CD14-positive monocyte (primary cell): ENCODE measurements at regions not wholly inside any gene's neighbourhood (a gene's known extent, or its start where the extent isn't known, plus 50 kb on each side); places are given as distances from the start of the nearest gene placed in this dataset.

Experiments
- DNase-seq, 3 donors: peaks; one replicate each; pipeline ENCODE4 v3.0.0-alpha.2; 2011 to 2022
- H2AFZ ChIP-seq: 2 replicates; pipeline ENCODE4 v1.6.0; 2012; ENCODE audit warnings: mild to moderate bottlenecking, low read depth, low read length, inconsistent platforms; ENCODE audit not compliant: insufficient read depth, poor library complexity, severe bottlenecking
- H3K27ac ChIP-seq, 2 donors: 1 replicate in 1 of 2; 2 replicates in 1 of 2; pipeline ENCODE4 v1.5.1; 2012 to 2013; ENCODE audit warnings: low read length in 2 of 2, control low read depth in 1 of 2, inconsistent platforms in 1 of 2, low read depth in 1 of 2, mild to moderate bottlenecking in 1 of 2
- H3K27me3 ChIP-seq, 2 donors: one replicate each; pipeline versions ENCODE4 v1.6.0 to v1.6.1; 2011 to 2013; ENCODE audit warnings: low read length in 2 of 2; ENCODE audit not compliant: control insufficient read depth in 2 of 2, insufficient read depth in 2 of 2
- H3K36me3 ChIP-seq, 2 donors: replicated peaks in 1 of 2; 1 replicate in 1 of 2; 2 replicates in 1 of 2; pipeline versions ENCODE4 v1.5.1 to v1.6.1; 2012 to 2013; ENCODE audit warnings: low read length in 2 of 2, control low read depth in 1 of 2, inconsistent platforms in 1 of 2, mild to moderate bottlenecking in 1 of 2; ENCODE audit not compliant: insufficient read depth in 2 of 2, control insufficient read depth in 1 of 2
- H3K4me1 ChIP-seq, 2 donors: 1 replicate in 1 of 2; 2 replicates in 1 of 2; pipeline versions ENCODE4 v1.5.1 to v1.6.1; 2012 to 2013; ENCODE audit warnings: low read length in 2 of 2, control low read depth in 1 of 2, inconsistent platforms in 1 of 2, mild to moderate bottlenecking in 1 of 2, moderate library complexity in 1 of 2; ENCODE audit not compliant: insufficient read depth in 2 of 2, control insufficient read depth in 1 of 2
- H3K4me2 ChIP-seq: replicated peaks from 2 replicates; pipeline ENCODE3; 2012; ENCODE audit warnings: low read length, moderate library complexity, mild to moderate bottlenecking; ENCODE audit not compliant: poor library complexity, severe bottlenecking; ENCODE audit errors: extremely low read depth
- H3K4me3 ChIP-seq, 3 experiments: fragments of 200-600 bp in 1 of 3; sonication (generic) in 1 of 3; replicated peaks in 1 of 3; 1 replicate in 2 of 3; 2 replicates in 1 of 3; pipeline ENCODE4 v1.5.1; 2011 to 2013; ENCODE audit warnings: low read length in 3 of 3, mild to moderate bottlenecking in 3 of 3, control low read depth in 2 of 3, low read depth in 2 of 3, inconsistent platforms in 1 of 3, moderate library complexity in 1 of 3
- H3K79me2 ChIP-seq: 2 replicates; pipeline ENCODE4 v1.6.0; 2012; ENCODE audit warnings: mild to moderate bottlenecking, control low read depth, inconsistent platforms, low read length, moderate library complexity; ENCODE audit not compliant: insufficient read depth
- H3K9ac ChIP-seq: 2 replicates; pipeline ENCODE4 v1.6.0; 2017; ENCODE audit warnings: low read length, mild to moderate bottlenecking; ENCODE audit not compliant: insufficient read depth, poor library complexity, severe bottlenecking
- H3K9me3 ChIP-seq, 2 donors: replicated peaks in 1 of 2; 1 replicate in 1 of 2; 2 replicates in 1 of 2; pipeline versions ENCODE4 v1.5.1 to v1.6.1; 2012 to 2013; ENCODE audit warnings: low read length in 2 of 2, control low read depth in 1 of 2; ENCODE audit not compliant: control insufficient read depth in 1 of 2, insufficient read depth in 1 of 2
- H4K20me1 ChIP-seq: 2 replicates; pipeline ENCODE4 v1.6.0; 2012; ENCODE audit warnings: mild to moderate bottlenecking, low read length, control low read depth, moderate library complexity; ENCODE audit not compliant: insufficient read depth
- H3K27ac Mint-ChIP-seq, 7 donors: one replicate each; pipeline ENCODE4 v1.8.0; 2020; ENCODE audit warnings: mild to moderate bottlenecking in 7 of 7, mixed read lengths in 7 of 7, moderate library complexity in 6 of 7, inconsistent platforms in 2 of 7
- H3K27me3 Mint-ChIP-seq, 3 donors: one replicate each; pipeline ENCODE4 v1.8.0; 2021 to 2022; ENCODE audit warnings: low read depth in 3 of 3, mild to moderate bottlenecking in 3 of 3, mixed read lengths in 3 of 3, moderate library complexity in 3 of 3, inconsistent platforms in 1 of 3
- H3K36me3 Mint-ChIP-seq, 2 donors: one replicate each; pipeline ENCODE4 v1.8.0; 2020; ENCODE audit warnings: mixed read lengths in 2 of 2, inconsistent platforms in 1 of 2, mild to moderate bottlenecking in 1 of 2
- H3K4me1 Mint-ChIP-seq: one replicate; pipeline ENCODE4 v1.8.0; 2020; ENCODE audit warnings: mild to moderate bottlenecking, mixed read lengths
- H3K4me3 Mint-ChIP-seq, 2 donors: one replicate each; pipeline ENCODE4 v1.8.0; 2020; ENCODE audit warnings: mild to moderate bottlenecking in 2 of 2, mixed read lengths in 2 of 2, moderate library complexity in 1 of 2
- H3K9me3 Mint-ChIP-seq, 7 donors: one replicate each; pipeline ENCODE4 v1.8.0; 2020 to 2022; ENCODE audit warnings: mixed read lengths in 7 of 7, mild to moderate bottlenecking in 6 of 7, moderate library complexity in 6 of 7, inconsistent platforms in 2 of 7
- CTCF ChIP-seq: fragments of 200-600 bp; IDR thresholded peaks from one replicate; pipeline ENCODE4 v1.8.0; 2022; ENCODE audit warnings: antibody characterized with exemption, mild to moderate bottlenecking
- WGBS: methylation state at CpG from one replicate; pipeline ENCODE4 v1.1.5; 2013; ENCODE audit warnings: missing lambda C conversion rate; ENCODE audit not compliant: insufficient coverage; 5-methylcytosine and 5-hydroxymethylcytosine counted together
- intact Hi-C, 2 donors: fragments of 100-400 bp; cut with micrococcal nuclease; formaldehyde crosslinking; loops; one replicate each; pipeline versions ENCODE4 v1.15.0 to v1.15.1; 2023

- Histone ChIP-seq H3K79me2 (no peaks in the 10 kb centered on the region), H3K27ac (no peak overlapping the region), H4K20me1 (no peaks in the 10 kb centered on the region), H3K4me3 (no peak overlapping the region), H3K36me3 (no peaks in the 10 kb centered on the region), H2AFZ (no peak overlapping the region), H3K9ac (no peak overlapping the region), H3K9me3 (no peaks in the 10 kb centered on the region), H3K4me1 (no peaks in the 10 kb centered on the region), H3K27me3 (no peaks in the 10 kb centered on the region), H3K4me2 (no peak overlapping the region)
- no peaks in the 10 kb centered on the region for H3K9me3 Mint-ChIP-seq
- H3K27me3 Mint-ChIP-seq: peaks cover 0 to 2% (median 0%) of the 10 kb centered on the region in 3 donors
- intact Hi-C loops: no loop called here
- no peak for TF ChIP-seq CTCF
- no peak for DNase-seq
- peaks cover 12% of the 10 kb centered on the region for H3K4me1 Mint-ChIP-seq
- no peak overlapping the region for H3K27ac Mint-ChIP-seq
- H3K4me3 Mint-ChIP-seq: no peak overlapping the region
- WGBS: 100% methylated on average over 2 of the region's 8 CpGs
- H3K36me3 Mint-ChIP-seq: no peaks in the 10 kb centered on the region
Observed at GRCh38 chr10:3337741-3338140, 165.2 kb upstream of the PITRM1 start.

GRCh38 chr10:3336673-3337293 lies 164.2 kb upstream of the PITRM1 start:
- 76% methylated on average over 5 of the region's 9 CpGs for WGBS
- H3K27ac Mint-ChIP-seq: no peak overlapping the region
- H3K4me1 Mint-ChIP-seq: peaks cover 12% of the 10 kb centered on the region
- H3K79me2 ChIP-seq: no peaks in the 10 kb centered on the region
- H2AFZ ChIP-seq: no peak overlapping the region
- no peak for DNase-seq
- H3K9me3 Mint-ChIP-seq: no peaks in the 10 kb centered on the region
- H3K4me1 ChIP-seq: no peaks in the 10 kb centered on the region
- peaks cover 0 to 2% (median 2%) of the 10 kb centered on the region in 3 donors for H3K27me3 Mint-ChIP-seq
- H3K27me3 ChIP-seq: no peaks in the 10 kb centered on the region
- H3K36me3 Mint-ChIP-seq: no peaks in the 10 kb centered on the region
- no peaks in the 10 kb centered on the region for H4K20me1 ChIP-seq
- H3K4me3 ChIP-seq: no peak overlapping the region
- TF ChIP-seq CTCF: no peak
- H3K36me3 ChIP-seq: no peaks in the 10 kb centered on the region
- H3K4me2 ChIP-seq: no peak overlapping the region
- intact Hi-C loops: no loop called here
- no peak overlapping the region for H3K27ac ChIP-seq
- H3K9ac ChIP-seq: no peak overlapping the region
- H3K4me3 Mint-ChIP-seq: no peak overlapping the region
- H3K9me3 ChIP-seq: no peaks in the 10 kb centered on the region
